A549 (cell line): ENCODE measurements at regions not wholly inside any gene's neighbourhood (a gene's known extent, or its start where the extent isn't known, plus 50 kb on each side); places are given as distances from the start of the nearest gene placed in this dataset.
A peak's percentile ranks its signal among the peaks of the same experiment; 100 is the strongest.
"Not testable (repeated sequence)": the region's sequence is repeated elsewhere in the genome, so short reads cannot be mapped to it uniquely, and the experiment has no call there.

Experiments
- ATAC-seq, 2 experiments: fragments of 200-7000 bp in 1 of 2; fragments of >200 bp in 1 of 2; cut with Nextera tagmentation in 1 of 2; cut with Tn5 transposase in 1 of 2; 3 replicates each; pipeline versions ENCODE4 v1.8.0 to v1.9.1; 2018 to 2020; ENCODE audit warnings: mild to moderate bottlenecking in 1 of 2, moderate library complexity in 1 of 2
- CTCF ChIA-PET: fragments of 300-600 bp; sonication (Branson Sonifier 250); formaldehyde crosslinking; extraction: SDS; loops from one replicate; lab custom pipeline; 2021; ENCODE audit warnings: antibody characterized with exemption, inconsistent platforms; lab: Yijun Ruan, JAX
- POLR2A ChIA-PET: fragments of 350-600 bp; formaldehyde crosslinking; extraction: SDS; loops from one replicate; lab custom pipeline; 2021; ENCODE audit warnings: antibody characterized with exemption, inconsistent platforms; lab: Yijun Ruan, JAX
- DNase-seq, 2 experiments: peaks; one replicate each; pipeline versions ENCODE4 v3.0.0 to v3.0.0-alpha.2; 2011 to 2016; ENCODE audit warnings: low read depth in 1 of 2, low spot score in 1 of 2
- FAIRE-seq: peaks from 2 replicates; lab custom pipeline; 2011; peaks lifted over from hg19 to GRCh38; lab: Jason Lieb, UNC
- H3K27ac ChIP-seq, 2 experiments: fragments of >200 bp; sonication (Bioruptor Twin); formaldehyde crosslinking; 3 replicates each; pipeline ENCODE4 v1.5.1; 2016 to 2017
- H3K4me1 ChIP-seq: fragments of >200 bp; sonication (Bioruptor Twin); formaldehyde crosslinking; 3 replicates; pipeline ENCODE4 v1.6.1; 2016
- H3K4me2 ChIP-seq: fragments of >200 bp; sonication (Bioruptor Twin); formaldehyde crosslinking; 3 replicates; pipeline ENCODE4 v1.6.1; 2016
- H3K4me3 ChIP-seq: fragments of >200 bp; sonication (Bioruptor Twin); formaldehyde crosslinking; 3 replicates; pipeline ENCODE4 v1.5.1; 2016
- H3K9me3 ChIP-seq: fragments of >200 bp; sonication (Bioruptor Twin); formaldehyde crosslinking; 3 replicates; pipeline ENCODE4 v1.6.1; 2016
- CTCF ChIP-seq: fragments of >200 bp; sonication (Bioruptor Twin); formaldehyde crosslinking; IDR thresholded peaks from 3 replicates; pipeline ENCODE4 v1.5.1; 2016
- FOSL2 ChIP-seq, 2 experiments: fragments of 450-650 bp in 1 of 2; fragments of >200 bp in 1 of 2; sonication (Bioruptor Twin) in 1 of 2; formaldehyde crosslinking; IDR thresholded peaks; 2 replicates each; pipeline versions ENCODE4 v1.5.0 to v1.6.1; 2016 to 2020; ENCODE audit warnings: mild to moderate bottlenecking in 1 of 2, moderate library complexity in 1 of 2
- KDM1A ChIP-seq: fragments of 200-600 bp; sonication (generic); IDR thresholded peaks from 2 replicates; pipeline ENCODE4 v1.6.1; 2016; ENCODE audit warnings: low read depth, mild to moderate bottlenecking
- PHF8 ChIP-seq: fragments of 200-600 bp; sonication (generic); IDR thresholded peaks from 2 replicates; pipeline ENCODE4 v1.6.1; 2016; ENCODE audit warnings: low read depth, mild to moderate bottlenecking, antibody characterized with exemption, moderate library complexity, borderline replicate concordance
- RAD21 ChIP-seq, 2 experiments: fragments of >200 bp in 1 of 2; sonication (Bioruptor Twin) in 1 of 2; formaldehyde crosslinking in 1 of 2; IDR thresholded peaks in 1 of 2; conservative IDR thresholded peaks in 1 of 2; 2 replicates in 1 of 2; 3 replicates in 1 of 2; pipeline ENCODE4 v1.6.1; 2012 to 2018; ENCODE audit warnings: inconsistent platforms in 1 of 2
- WGBS: methylation state at CpG from one replicate; pipeline ENCODE4 v1.1.6; 2017; ENCODE audit errors: missing lambda C conversion rate; 5-methylcytosine and 5-hydroxymethylcytosine counted together

GRCh38 chr2:88959480-88960204 is 268.2 kb downstream of the RPIA start:
- peak in 1 of 2 experiments; percentile 35 for DNase-seq
- no peak for TF ChIP-seq FOSL2 (IDR thresholded peaks at IDR 0.05)
- TF ChIP-seq FOSL2 (CRISPR knock-in tag; IDR thresholded peaks at IDR 0.05): peak; percentile 7; the same call in 1 of the 2 replicates
- TF ChIP-seq PHF8: no peak
- TF ChIP-seq, all 56 proteins: peak for 1
- FAIRE-seq (no peak), ATAC-seq (0 out of 6 replicates have a peak, but pooled peaks of 1 of the 2 experiments have one; percentile 35)
- H3K27ac ChIP-seq: no peak overlapping the region
- H3K4me1 ChIP-seq: no peaks in the 10 kb centered on the region
- no peak overlapping the region for H3K4me2 ChIP-seq
- ChIA-PET POLR2A (no interaction called here), CTCF (no interaction called here)
- H3K4me3 ChIP-seq: no peak overlapping the region
- 9% methylated on average over 2 of the region's 2 CpGs for WGBS
- H3K9me3 ChIP-seq: no peaks in the 10 kb centered on the region

GRCh38 chr2:88961323-88961722 is 269.9 kb downstream of the RPIA start:
- peak in 1 of 2 experiments; percentile 29 for DNase-seq
- H3K9me3 ChIP-seq, FAIRE-seq, H3K4me1 ChIP-seq, POLR2A ChIA-PET, H3K27ac ChIP-seq, H3K4me3 ChIP-seq, H3K4me2 ChIP-seq: not testable (repeated sequence)
- peak; percentile 54 to 55; a peak in 1 of 6 replicates for ATAC-seq
- CTCF ChIA-PET: interaction anchor here (1.0 kb wide), 1 partner anchor 10 kb away, joined by 3 read pairs; no protein-coding TSS in a partner anchor
- 0% methylated on average over 3 of the region's 3 CpGs for WGBS

- POLR2A ChIA-PET: no interaction called here
- ATAC-seq (peak; percentile 78 to 88; a peak in 5 of 6 replicates), DNase-seq (peak in 1 of 2 experiments; percentile 38)
These were observed 276.4 kb downstream of the RPIA start for GRCh38 chr2:88967844-88968243.

GRCh38 chr2:88978011-88978410 is 286.5 kb downstream of the RPIA start:
- FAIRE-seq, H3K4me1 ChIP-seq, POLR2A ChIA-PET, H3K4me2 ChIP-seq, ATAC-seq, DNase-seq, H3K4me3 ChIP-seq, H3K9me3 ChIP-seq, H3K27ac ChIP-seq, CTCF ChIA-PET: not testable (repeated sequence)
- 7% methylated on average over 2 of the region's 2 CpGs for WGBS

More at GRCh38 chr2:88967844-88968243, 276.4 kb downstream of the RPIA start:
- CTCF ChIA-PET: no interaction called here
- no peaks in the 10 kb centered on the region for H3K9me3 ChIP-seq
- TF ChIP-seq KDM1A: no peak
- 0 out of 5 replicates have a peak, but pooled peaks of 1 of the 2 experiments have one; percentile 22 for TF ChIP-seq RAD21 (conservative IDR thresholded peaks at IDR 0.05 in 1 of 2, IDR thresholded peaks at IDR 0.05 in 1 of 2)
- peak; percentile 34; the same call in 2 of the 3 replicates for TF ChIP-seq CTCF
- TF ChIP-seq, all 56 proteins: peak for 2
- WGBS: 8% methylated on average over 3 of the region's 3 CpGs
- Histone ChIP-seq H3K27ac (no peak overlapping the region), H3K4me3 (no peak overlapping the region), H3K4me1 (no peaks in the 10 kb centered on the region), H3K4me2 (no peak overlapping the region)
- FAIRE-seq: no peak

GRCh38 chr2:88978446-88978845 is 287.0 kb downstream of the RPIA start:
- H3K9me3 ChIP-seq, H3K4me3 ChIP-seq, H3K27ac ChIP-seq, H3K4me1 ChIP-seq, ATAC-seq, DNase-seq, POLR2A ChIA-PET, H3K4me2 ChIP-seq, FAIRE-seq, CTCF ChIA-PET: not testable (repeated sequence)
- 20% methylated on average over 1 of the region's 1 CpG for WGBS

- WGBS: 6% methylated on average over 2 of the region's 2 CpGs
- H3K9me3 ChIP-seq, H3K4me2 ChIP-seq, FAIRE-seq, DNase-seq, H3K27ac ChIP-seq, CTCF ChIA-PET, ATAC-seq, H3K4me1 ChIP-seq, POLR2A ChIA-PET, H3K4me3 ChIP-seq: not testable (repeated sequence)
These were observed 292.6 kb downstream of the RPIA start for GRCh38 chr2:88984079-88984478.

GRCh38 chr2:88986721-88987330 is 295.4 kb downstream of the RPIA start:
- peak; percentile 53 to 68; a peak in 3 of 6 replicates for ATAC-seq
- H3K27ac ChIP-seq, CTCF ChIA-PET, POLR2A ChIA-PET, H3K9me3 ChIP-seq, H3K4me2 ChIP-seq, H3K4me3 ChIP-seq, FAIRE-seq, H3K4me1 ChIP-seq: not testable (repeated sequence)
- 2% methylated on average over 3 of the region's 4 CpGs for WGBS
- DNase-seq: peak in 1 of 2 experiments; percentile 14

GRCh38 chr2:88988617-88989016 is 297.1 kb downstream of the RPIA start:
- not testable (repeated sequence) for H3K27ac ChIP-seq, FAIRE-seq

GRCh38 chr2:88992819-88993218 is 301.3 kb downstream of the RPIA start:
- FAIRE-seq, H3K9me3 ChIP-seq, POLR2A ChIA-PET, H3K4me2 ChIP-seq, ATAC-seq, DNase-seq, H3K4me1 ChIP-seq, H3K27ac ChIP-seq, H3K4me3 ChIP-seq, CTCF ChIA-PET: not testable (repeated sequence)
- WGBS: 7% methylated on average over 3 of the region's 3 CpGs

More at GRCh38 chr2:88988617-88989016, 297.1 kb downstream of the RPIA start:
- POLR2A ChIA-PET, CTCF ChIA-PET, DNase-seq, ATAC-seq, H3K4me2 ChIP-seq, H3K4me1 ChIP-seq, H3K9me3 ChIP-seq, H3K4me3 ChIP-seq: not testable (repeated sequence)
